Activated gamma-delta T cell treated with anti-CD3 and anti-CD28 coated beads, Interleukin-2, amount 50 U/mL, for 16 hours (primary cell): ENCODE measurements at regions not wholly inside any gene's neighbourhood (a gene's known extent, or its start where the extent isn't known, plus 50 kb on each side); places are given as distances from the start of the nearest gene placed in this dataset.
"Not testable (repeated sequence)": the region's sequence is repeated elsewhere in the genome, so short reads cannot be mapped to it uniquely, and the experiment has no call there.

Experiments used
- DNase-seq: peaks from one replicate; pipeline ENCODE4 v3.0.0-alpha.2; 2020; ENCODE audit warnings: low read depth

- DNase-seq, result no peak
Observed at GRCh38 chr21:15278279-15278678, 213.5 kb upstream of the NRIP1 start.

- no peak for DNase-seq
Observed at GRCh38 chr21:15278851-15279250, 214.1 kb upstream of the NRIP1 start.

- DNase-seq, result no peak
Observed at GRCh38 chr21:15279482-15279881, 214.7 kb upstream of the NRIP1 start.

- no peak for DNase-seq
Observed at GRCh38 chr21:15281714-15282113, 216.9 kb upstream of the NRIP1 start.

- DNase-seq, result no peak
Observed at GRCh38 chr21:15282665-15283064, 217.9 kb upstream of the NRIP1 start.

GRCh38 chr21:15283138-15283537 lies 218.3 kb upstream of the NRIP1 start:
- no peak for DNase-seq

- DNase-seq, result no peak
Observed at GRCh38 chr21:15283789-15284188, 219.0 kb upstream of the NRIP1 start.

- DNase-seq, result no peak
Observed at GRCh38 chr21:15285556-15285955, 220.8 kb upstream of the NRIP1 start.

- DNase-seq, result no peak
Observed at GRCh38 chr21:15289246-15289645, 224.4 kb upstream of the NRIP1 start.

- no peak for DNase-seq
Observed at GRCh38 chr21:15289896-15290841, 225.4 kb upstream of the NRIP1 start.

- no peak for DNase-seq
Observed at GRCh38 chr21:15291621-15292266, 226.9 kb upstream of the NRIP1 start.

- DNase-seq, result no peak
Observed at GRCh38 chr21:15293240-15293639, 228.4 kb upstream of the NRIP1 start.

- no peak for DNase-seq
Observed at GRCh38 chr21:15295875-15296274, 231.1 kb upstream of the NRIP1 start.

GRCh38 chr21:15297824-15298223 lies 233.0 kb upstream of the NRIP1 start:
- no peak for DNase-seq

GRCh38 chr21:15298306-15298705 lies 233.5 kb upstream of the NRIP1 start:
- DNase-seq, result no peak

GRCh38 chr21:15298755-15299154 lies 234.0 kb upstream of the NRIP1 start:
- DNase-seq, result not testable (repeated sequence)

GRCh38 chr21:15300131-15300530 lies 235.3 kb upstream of the NRIP1 start:
- no peak for DNase-seq

GRCh38 chr21:15301014-15301413 lies 236.2 kb upstream of the NRIP1 start:
- no peak for DNase-seq

- no peak for DNase-seq
Observed at GRCh38 chr21:15301736-15302135, 236.9 kb upstream of the NRIP1 start.

GRCh38 chr21:15306271-15306670 lies 241.5 kb upstream of the NRIP1 start:
- DNase-seq, result no peak

GRCh38 chr21:15308333-15308732 lies 243.5 kb upstream of the NRIP1 start:
- DNase-seq, result no peak

GRCh38 chr21:15309022-15309590 lies 244.3 kb upstream of the NRIP1 start:
- no peak for DNase-seq

- DNase-seq, result no peak
Observed at GRCh38 chr21:15309721-15310120, 244.9 kb upstream of the NRIP1 start.
